EL (cell line): ENCODE measurements at regions not wholly inside any gene's neighbourhood (a gene's known extent, or its start where the extent isn't known, plus 50 kb on each side); places are given as distances from the start of the nearest gene placed in this dataset.

Experiments
- DNase-seq: peaks from one replicate; pipeline ENCODE4 v3.0.0-alpha.2; 2016

DNA sequence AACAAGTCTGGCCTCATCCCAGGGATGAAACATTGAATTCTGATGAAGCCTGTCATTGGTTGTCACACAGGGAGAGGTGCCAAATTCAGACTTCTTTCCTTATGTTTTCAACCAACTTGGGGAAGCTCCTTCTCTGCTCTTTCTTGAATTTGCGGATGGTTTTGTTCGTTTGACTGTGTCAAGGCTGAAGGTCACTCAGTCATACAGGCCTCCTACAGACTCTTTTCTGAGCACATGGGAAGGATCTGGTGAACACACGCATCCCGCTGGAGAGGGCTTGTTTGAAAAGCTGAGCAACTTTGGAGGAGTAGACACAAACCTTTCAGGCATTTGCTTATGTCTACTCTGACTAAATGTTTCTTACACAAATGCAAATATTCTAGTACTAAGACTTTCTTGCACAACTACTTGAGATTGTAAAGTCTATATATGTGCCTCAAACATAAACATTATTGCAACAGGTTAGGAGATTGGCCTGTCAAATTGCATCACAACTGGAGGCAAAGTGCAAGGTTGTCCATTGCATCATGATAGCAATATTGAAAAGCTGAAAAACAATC, 151.5 kb upstream of the NR3C1 start:
- peak; percentile 44 for DNase-seq

DNA sequence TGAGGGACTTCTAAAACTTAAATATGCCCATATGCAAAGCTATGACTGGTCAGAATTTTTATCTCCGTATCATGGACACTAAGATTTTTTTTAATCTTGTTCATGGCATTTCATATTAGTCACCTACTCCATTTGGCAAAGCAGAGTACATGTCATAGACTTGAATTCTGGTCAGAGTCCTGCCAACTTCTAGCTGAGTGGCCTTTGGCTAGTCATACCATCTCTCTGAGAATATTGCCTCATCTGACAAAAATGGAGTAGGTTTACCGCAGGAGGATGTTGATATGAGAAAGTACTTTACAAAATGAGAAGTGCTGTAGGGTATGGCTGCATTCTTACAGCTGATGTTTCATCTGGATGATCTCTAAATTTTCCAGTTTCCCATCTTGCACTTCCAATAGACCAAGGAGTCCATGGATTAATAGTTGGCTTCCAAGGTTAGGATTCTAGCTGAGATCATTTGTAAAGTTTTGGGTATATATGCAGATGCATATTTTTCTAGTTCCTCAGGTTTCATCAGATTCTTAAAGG, 150.8 kb upstream of the NR3C1 start:
- DNase-seq = peak; percentile 99

DNA sequence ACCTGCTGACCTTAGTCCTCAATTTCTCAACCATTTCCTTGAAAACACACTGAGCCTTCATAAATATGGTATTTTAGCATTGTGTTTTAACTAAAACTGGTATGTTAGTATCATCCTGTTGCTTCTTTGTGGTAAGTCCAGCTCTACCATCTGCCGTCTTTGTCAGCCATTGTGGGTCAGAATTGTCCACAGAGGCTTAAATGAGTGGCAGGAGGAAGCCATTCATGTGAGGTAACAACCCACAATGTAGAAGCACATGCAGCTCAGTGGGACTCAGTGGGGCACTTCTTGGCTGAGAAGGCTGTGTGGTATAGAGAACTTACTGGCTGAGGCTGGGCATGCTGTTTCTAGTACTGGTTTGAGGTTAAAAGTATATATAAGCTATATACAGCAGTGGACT, 149.2 kb upstream of the NR3C1 start:
- DNase-seq = no peak

DNA sequence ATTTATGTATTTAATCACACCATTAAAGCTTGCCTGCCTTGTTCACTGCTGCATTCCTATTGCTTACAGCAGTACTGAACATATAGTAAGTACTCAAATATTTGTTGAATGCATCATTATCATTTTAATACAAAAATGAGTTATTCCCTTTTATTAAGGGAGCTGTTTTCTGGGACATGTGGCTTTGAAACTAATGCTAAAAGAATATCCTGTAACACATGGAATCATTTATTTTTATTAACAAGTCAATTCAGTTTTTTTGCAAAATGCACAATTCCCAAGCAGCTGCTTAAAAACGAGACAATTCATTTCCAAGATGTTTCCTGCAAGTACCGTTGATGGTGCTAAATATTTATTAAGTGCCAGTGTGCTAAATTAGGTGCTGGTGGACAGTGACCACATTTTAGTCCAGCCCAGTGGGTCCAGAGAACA, 148.3 kb upstream of the NR3C1 start:
- DNase-seq = peak; percentile 67

DNA sequence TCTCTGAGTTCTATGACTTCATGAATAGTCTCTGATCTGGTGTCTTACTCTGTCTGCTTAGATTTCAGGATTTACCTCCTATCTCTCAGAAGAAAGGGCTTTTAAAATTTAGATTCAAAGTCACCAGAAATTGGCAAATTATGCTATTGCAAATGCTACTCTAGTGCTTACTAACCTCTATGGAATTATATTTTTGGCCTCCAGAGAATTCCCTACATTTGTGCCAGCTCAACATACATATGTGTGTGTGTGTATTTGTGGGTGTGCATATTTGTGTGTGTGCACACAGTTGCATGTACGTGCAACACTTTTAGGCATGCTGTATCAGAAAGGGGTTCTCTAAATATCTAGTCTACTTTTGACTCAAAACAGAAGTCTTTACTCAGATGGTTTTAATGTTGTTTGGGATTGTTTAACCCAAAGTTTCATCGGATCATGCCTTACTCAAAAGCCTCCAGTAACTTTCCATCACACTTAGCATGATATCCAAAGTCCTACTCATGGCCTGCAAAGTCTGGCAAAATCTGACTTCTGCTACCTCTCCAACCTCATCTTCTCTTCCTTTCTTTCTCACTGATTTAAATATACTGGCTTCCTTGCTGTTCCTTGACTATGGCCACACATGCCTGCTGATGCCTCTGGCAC, 147.6 kb upstream of the NR3C1 start:
- peak; percentile 62 for DNase-seq

DNA sequence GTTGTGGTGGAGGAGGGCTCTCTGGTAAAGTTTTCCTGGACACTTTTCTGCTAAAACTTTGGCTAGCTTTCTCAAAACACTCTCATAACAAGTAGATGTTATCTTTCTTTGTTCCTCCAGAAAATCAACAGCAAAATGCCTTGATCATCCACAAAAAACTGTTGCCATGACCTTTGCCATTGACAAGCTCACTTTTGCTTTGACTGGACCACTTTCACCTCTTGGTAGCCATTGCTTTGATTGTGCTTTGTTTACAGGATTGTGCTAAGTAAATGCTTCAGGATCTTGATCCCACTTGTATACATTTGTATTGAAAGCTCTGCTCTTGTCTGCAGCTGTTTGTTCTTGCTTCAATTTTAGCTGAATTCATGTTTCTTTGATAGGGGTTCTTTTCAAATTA, 143.9 kb upstream of the NR3C1 start:
- DNase-seq = no peak

DNA sequence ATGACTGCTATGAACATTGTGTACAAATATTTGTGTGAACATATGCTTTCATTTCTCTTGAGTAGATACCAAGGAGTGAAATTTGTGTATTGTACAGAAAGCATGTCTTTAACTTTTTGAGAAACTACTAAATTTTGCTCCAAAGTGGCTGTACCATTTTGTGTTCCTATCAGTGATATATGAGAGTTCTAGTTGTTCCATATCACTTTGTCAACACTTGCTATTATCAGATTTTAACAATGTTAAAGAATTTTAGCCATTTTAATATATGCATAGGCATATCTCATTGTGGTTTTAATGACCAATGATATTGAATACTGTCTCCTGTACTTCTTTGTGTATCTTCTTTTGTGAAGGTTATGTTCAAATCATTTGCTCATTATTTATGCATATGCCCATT, 142.9 kb upstream of the NR3C1 start:
- DNase-seq = no peak

DNA sequence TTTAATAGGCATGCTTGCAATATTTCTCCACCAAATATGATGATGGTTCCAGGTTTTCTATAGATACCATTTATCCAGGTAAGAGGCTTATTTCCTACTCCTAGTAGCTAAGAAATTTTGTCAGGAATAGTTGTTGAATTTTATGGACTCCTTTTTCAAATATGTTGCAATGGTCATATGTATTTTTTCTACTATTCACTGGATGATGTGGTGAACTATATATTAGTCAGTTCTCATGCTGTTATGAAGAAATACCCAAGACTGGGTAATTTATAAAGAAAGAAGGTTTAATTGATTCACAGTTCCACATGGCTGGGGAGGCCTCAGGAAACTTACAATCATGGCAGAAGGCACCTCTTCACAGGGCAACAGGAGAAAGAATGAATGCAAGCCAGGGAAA, 141.1 kb upstream of the NR3C1 start:
- no peak for DNase-seq

DNA sequence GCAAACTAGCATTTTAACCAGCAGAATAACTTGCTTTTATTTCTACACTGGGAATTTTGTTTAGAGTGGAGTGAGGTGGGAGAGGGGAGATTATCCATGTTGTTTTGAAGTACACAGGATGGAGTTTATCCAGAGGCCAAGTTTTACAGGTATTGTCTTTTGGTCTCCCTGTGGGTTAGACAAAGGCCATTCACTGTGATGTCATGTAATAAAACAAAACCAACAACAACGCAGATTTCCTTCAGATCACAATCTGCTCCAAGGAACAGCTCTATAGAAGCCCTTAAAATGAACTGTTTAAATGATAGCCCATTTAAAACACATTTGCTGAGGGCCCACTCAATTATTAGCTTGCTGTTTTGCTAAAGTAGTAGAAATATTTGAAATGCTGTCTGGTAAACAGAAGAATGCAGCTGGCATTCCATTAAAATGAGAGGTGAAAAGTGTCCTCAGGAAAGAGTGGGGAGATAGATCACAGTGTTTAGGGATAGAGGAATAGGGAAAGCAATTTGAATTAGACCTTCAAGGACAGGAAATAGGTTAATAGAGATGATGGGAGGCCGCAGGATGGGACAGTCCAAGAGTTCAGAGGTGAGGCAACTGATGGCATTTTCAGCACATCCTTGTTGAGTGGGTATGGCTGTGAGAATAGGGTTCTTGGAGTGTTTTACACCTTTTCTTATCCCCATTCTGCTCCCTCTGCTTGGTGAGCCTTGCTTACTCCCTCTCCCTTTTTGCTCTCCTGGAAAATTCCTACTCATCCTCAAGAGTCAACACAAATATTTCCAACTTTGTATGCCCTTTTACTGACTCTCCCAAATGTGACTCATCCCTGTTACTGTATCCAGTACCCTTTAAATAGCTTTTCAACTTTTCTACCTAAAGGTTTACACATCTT, 140.1 kb upstream of the NR3C1 start:
- peak; percentile 79 for DNase-seq

DNA sequence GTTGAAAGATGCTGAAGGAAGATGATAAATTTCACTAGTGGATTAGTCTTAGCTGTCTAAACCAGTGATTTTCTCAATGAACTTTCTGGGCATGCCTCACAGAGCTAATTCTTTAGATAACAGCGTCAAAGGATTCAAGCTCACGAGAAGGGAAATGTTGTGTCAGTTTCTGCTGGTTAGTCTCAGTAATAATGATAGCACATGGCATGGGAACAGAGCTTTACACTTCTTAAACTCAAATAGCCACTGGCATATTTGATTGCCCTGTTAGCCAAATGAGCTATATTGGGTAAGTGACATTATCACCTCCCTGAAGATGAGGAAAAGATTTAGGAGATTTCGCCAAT, 139.3 kb upstream of the NR3C1 start:
- DNase-seq = no peak

DNA sequence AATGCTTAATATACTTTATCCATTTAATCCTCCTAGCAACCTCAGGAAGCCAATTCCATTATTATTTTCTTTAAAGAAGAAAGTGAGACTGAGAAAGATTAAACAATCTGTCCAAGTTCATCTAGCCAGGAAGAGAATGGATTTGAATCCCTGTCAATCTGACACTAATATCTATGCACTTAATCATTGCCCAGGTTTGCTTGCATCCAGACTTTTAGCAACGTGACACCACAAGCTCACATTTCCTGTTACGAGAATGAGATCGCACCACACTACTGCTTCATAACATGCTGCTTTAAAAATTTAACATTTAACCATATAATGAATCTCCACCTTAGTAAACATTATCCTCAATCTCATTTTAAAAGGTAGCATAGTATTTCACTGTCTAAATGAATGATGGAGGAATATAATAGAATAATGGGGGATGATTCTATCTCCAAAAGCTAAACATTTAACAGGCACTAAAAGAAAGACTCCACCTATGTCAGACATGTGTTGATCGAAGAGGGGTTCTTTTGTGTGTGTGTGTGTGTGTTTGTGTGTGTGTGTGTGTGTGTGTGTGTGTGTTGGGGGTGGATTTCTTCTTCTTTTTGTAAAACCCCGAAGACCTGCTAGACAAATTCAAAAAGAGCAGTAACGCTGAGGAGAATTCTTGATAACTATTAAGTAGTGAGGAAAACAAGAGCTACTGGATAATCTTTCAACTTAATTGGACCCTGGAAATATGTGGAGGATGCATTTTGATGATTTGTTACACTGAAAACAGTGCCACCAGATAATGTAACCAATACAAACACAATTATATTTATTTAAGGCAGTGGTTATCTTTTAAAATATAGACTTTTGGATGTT, 138.7 kb upstream of the NR3C1 start:
- DNase-seq = no peak

DNA sequence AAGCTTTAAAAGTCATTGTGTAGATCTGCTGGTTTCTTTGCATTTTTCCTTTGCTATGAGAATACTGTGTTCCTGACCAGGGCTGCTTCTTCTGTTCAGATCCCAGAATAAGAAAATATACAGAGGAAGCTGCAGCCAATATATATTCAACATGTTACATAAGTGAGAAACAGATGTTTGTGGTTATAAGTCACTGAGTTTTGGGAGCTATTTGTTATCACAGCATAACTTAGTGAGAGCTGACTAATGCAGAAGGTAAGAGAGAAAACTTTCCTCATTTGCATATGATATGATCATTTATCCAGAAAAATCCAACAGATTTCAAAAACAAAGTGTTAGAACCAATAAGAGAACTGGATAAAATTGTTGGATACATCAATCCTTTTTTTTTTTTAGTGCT, 136.3 kb upstream of the NR3C1 start:
- DNase-seq = no peak

DNA sequence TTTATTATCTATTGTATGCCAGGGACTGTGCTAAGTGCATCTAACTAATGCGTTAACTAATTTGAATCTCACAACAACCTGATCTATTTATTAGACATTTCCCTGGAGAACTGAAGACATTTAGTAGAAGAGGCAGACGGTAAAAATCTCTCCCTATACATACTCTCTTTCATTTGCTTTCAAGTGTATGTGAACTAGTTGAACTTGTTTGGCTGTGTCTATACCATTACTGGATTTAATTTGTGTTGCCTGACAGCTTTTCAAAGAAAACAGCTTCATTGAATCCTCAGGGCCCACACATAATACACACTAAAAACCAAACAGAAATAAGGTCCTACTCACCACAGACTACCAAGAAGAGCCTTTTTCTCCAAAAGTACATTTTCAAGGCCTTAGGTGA, 133.6 kb upstream of the NR3C1 start:
- no peak for DNase-seq

DNA sequence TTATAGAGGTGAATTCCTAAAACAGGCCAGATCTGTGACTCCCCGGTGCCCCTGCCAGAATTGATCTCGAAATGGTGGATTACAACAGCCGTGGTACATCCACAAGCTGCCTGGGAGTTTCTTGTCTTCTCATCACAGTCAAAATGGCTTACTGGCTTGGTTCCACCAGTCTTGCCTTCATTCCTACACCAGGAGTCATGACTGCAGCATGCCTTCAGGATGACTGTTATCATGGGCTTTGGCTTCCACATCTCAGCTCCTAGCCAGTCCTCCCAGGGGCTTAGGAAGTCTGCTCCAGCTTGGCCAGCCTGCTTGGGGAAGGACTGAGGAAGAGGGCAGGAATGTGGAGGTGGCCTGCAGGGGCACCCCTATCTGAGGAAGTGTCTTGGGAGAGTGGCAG, 132.9 kb upstream of the NR3C1 start:
- DNase-seq = peak; percentile 99

DNA sequence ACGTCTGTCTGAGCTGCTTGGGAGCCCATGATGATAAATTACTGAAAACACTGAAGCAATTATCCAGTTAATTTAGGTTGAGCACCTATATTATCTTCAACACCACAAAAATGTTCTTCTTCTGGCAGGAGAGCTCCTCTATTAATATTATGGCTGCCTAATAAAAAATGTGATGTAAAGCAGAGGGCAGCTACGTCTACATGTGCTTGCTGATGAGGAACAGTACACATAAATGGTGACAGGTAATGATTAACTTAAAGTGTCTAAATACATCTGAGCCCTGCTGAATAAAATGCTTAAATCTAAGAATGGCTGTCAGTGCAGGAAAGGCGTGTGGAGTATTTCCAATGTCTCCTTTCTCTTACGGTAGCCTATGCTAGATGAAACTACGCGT, 131.3 kb upstream of the NR3C1 start:
- DNase-seq = no peak

DNA sequence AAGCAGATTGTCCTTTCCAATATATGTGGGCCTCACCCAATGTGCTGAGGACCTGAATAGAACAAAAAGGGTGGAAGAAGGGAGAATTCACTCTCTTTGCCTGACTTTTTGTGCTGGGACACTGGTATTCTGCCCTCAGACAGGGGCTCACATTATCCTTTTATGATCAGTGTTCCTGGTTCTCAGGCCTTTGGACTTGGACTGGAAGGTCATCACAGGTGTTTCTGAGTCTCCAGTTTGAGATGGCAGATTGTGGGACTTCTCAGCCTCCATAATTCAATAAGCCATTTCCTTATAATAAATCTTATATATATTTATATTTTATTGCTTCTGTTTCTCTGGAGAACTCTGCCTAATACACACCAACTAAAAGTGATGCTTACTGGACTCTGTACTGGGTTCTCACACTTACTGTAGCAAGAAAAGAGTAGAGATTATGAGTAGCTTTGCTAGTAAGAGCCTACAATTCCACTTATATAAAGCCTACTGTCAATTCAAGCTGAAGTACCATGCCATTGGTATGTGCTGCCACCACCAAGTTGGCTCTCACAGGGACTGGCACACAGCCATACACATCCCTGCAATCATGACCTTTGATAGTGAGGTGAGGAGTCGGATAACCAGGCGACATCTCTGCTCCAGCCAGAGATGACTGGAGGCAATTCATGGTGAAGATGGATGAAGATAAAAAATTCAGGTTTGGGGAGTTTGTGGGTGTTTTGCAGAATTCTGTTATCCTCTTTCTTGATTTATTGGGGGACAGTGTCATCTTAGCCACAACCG, 130.7 kb upstream of the NR3C1 start:
- DNase-seq = no peak

DNA sequence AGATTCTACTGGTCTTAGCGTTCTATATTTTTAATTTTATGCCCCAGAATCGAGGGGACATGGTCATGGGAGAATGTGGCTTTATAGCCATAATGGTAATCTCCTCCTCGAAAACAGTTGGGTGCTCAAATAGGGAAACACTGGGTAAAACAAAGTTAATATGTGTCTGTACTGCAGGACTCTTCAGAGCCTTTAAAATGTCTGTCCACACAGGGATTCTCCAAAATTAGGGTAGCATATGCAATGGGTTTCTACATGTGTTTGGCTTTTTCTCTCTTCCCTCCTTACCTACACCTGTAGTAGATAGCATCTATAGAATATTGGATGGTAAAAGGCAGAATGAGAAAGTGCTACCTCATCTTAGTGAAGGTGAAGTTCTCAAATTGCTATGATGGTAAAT, 130.0 kb upstream of the NR3C1 start:
- no peak for DNase-seq

DNA sequence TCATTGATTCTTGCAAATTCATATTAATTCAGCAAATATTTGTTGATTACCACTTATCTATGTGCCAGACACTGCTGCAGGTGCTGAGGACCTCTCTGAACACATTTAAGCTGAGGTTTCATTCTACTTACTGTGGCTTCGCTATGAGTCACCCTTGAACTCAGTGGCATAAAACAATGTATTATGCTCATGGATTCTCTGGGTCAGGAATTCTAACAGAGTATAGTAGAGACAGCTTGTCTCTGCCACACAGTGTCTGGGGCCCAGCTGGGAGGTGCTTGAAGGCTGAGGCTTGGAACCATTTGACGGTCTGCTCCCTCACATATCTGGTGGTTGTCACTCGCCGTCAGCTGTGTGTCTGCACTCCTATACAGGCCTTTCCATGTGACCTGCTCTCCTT, 124.3 kb upstream of the NR3C1 start:
- peak; percentile 49 for DNase-seq

DNA sequence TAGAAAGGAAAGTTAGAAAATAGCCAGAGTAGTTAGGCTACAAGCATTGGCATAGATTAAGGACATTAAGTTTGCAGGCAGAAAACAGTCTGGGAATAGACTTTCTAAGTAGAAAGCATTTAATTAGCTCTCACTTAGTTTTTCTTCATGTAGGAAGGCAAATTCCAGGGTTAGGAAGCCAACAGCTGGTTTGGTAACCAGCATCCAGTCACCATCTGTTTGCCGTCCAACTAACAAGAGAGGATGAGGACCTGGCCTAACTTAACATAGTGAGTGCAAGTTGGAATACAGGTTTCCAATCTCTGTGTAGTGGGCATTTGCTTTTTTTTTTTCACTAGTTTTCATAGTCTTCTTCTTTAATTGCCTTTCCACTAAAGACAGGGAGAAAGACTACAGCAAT, 121.7 kb upstream of the NR3C1 start:
- no peak for DNase-seq

DNA sequence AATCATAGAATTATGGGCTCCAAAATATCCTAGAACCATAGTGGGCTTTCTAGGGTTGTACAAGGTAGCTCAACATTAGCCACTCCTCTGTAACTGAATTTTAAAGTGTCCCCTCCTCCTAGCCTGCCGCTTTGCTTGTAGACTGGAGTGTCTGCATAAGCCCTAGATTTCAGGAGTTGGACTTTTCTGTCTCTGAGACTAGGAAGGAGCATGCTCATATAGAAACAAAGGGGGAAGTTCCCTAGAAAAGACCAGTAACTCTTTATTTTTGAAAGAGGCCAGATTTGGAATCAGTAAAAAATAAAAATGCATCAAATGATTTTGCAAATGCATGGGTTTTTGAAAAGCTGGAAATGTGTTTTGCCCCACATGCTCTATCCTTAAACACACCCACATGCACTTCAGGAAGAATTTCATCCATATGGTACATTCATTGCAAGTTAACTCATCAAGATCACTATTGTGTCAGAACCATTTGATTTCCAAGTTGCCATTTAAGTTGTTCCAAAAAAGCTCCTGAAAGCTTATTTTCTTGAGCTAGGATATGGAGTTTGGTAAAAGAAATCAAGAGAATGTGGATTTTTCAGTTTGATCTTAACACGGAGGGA, 121.0 kb upstream of the NR3C1 start:
- no peak for DNase-seq

DNA sequence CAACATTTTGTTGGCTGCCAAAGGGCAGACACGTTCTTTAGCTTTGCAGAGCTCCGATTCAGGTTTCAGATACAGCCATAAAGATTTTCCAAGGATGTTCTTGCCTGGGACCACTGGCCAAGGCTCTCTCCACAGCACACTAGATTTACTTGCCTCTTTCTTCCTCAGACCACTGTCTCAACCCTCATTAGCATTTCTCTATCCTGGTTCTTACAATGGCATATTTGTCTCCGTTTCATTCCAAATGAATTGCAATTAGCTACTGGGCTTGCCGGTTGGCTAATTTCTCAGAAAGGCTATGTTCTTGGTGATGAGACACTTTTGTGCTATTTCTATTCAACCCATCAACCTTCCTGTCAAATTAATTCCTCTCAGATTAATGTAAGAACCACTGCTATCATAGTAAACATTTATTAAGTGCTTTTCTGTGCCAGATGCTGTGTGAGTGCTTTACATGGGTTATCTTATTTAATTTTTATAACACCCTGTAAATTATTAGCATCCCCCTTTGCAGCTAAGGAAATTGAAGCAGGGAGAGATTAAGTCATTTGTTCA, 118.4 kb upstream of the NR3C1 start:
- DNase-seq = no peak

DNA sequence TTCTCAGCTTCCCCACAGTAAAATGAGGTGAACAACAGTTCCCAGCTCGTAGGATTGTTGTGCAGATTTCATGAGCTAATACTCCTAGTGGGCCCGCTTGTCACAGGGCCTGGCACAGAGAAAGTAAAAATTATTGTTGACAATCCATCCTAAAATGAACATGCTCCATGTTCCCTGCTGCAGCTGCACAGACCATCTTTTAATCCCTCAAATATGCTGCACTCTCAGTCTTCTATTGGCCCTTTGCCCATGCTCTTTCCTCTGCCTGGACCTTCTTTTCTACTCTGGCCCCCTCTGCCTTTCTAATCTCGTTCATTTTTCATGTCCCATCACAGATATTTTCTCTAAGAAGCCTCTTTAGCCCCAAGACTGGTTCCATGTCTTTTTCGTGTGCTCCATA, 117.7 kb upstream of the NR3C1 start:
- no peak for DNase-seq
